ENCODE measurements at regions not wholly inside any gene's neighbourhood (a gene's known extent, or its start where the extent isn't known, plus 50 kb on each side); places are given as distances from the start of the nearest gene placed in this dataset.

- no peak overlapping the region for H3K9ac ChIP-seq (ENCODE audit: low read length in 3 of 3)
- FAIRE-seq (no peak), DNase-seq (no peak)
- no peaks in the 10 kb centered on the region for H3K4me1 ChIP-seq (ENCODE audit: control insufficient read depth in 2 of 3, insufficient read depth in 2 of 3, low read depth in 1 of 3, low read length in 3 of 3)
- TF ChIP-seq CTCF (IDR thresholded peaks at IDR 0.05; ENCODE audit: borderline replicate concordance, extremely low read depth, insufficient read depth) = no peak
- no peak overlapping the region for H3K27ac ChIP-seq (ENCODE audit: low read depth in 2 of 2, low read length in 2 of 2)
- H3K9me3 ChIP-seq (ENCODE audit: control insufficient read depth in 2 of 3, insufficient read depth in 1 of 3, low read length in 3 of 3) = no peaks in the 10 kb centered on the region
- H3K27me3 ChIP-seq (ENCODE audit: control insufficient read depth, insufficient read depth, low read length) = no peaks in the 10 kb centered on the region
- H3K36me3 ChIP-seq (ENCODE audit: control insufficient read depth in 2 of 3, insufficient read depth in 3 of 3, low read length in 3 of 3) = no peaks in the 10 kb centered on the region
- intact Hi-C loops (cut with DNase I) = no loop called here
- no peak overlapping the region for H3K4me3 ChIP-seq (ENCODE audit: low read length in 3 of 3)
Measured at GRCh38 chr9:81759680-81760215, 70.4 kb upstream of the TLE1 start.

- H3K27ac ChIP-seq (ENCODE audit: low read depth in 2 of 2, low read length in 2 of 2) = no peak overlapping the region
- intact Hi-C loops (cut with DNase I) = no loop called here
- H3K27me3 ChIP-seq (ENCODE audit: control insufficient read depth, insufficient read depth, low read length) = no peaks in the 10 kb centered on the region
- no peaks in the 10 kb centered on the region for H3K36me3 ChIP-seq (ENCODE audit: control insufficient read depth in 2 of 3, insufficient read depth in 3 of 3, low read length in 3 of 3)
- DNase-seq (no peak), FAIRE-seq (no peak)
- no peaks in the 10 kb centered on the region for H3K9me3 ChIP-seq (ENCODE audit: control insufficient read depth in 2 of 3, insufficient read depth in 1 of 3, low read length in 3 of 3)
- no peak overlapping the region for H3K9ac ChIP-seq (ENCODE audit: low read length in 3 of 3)
- no peak overlapping the region for H3K4me3 ChIP-seq (ENCODE audit: low read length in 3 of 3)
- no peaks in the 10 kb centered on the region for H3K4me1 ChIP-seq (ENCODE audit: control insufficient read depth in 2 of 3, insufficient read depth in 2 of 3, low read depth in 1 of 3, low read length in 3 of 3)
- no peak for TF ChIP-seq CTCF (IDR thresholded peaks at IDR 0.05; ENCODE audit: borderline replicate concordance, extremely low read depth, insufficient read depth)
Measured at GRCh38 chr9:81767921-81768320, 78.6 kb upstream of the TLE1 start.

GRCh38 chr9:81771571-81771970, 82.2 kb upstream of the TLE1 start:
- Histone ChIP-seq H3K4me3 (ENCODE audit: low read length in 3 of 3) (no peak overlapping the region), H3K9me3 (ENCODE audit: control insufficient read depth in 2 of 3, insufficient read depth in 1 of 3, low read length in 3 of 3) (no peaks in the 10 kb centered on the region), H3K36me3 (ENCODE audit: control insufficient read depth in 2 of 3, insufficient read depth in 3 of 3, low read length in 3 of 3) (no peaks in the 10 kb centered on the region), H3K9ac (ENCODE audit: low read length in 3 of 3) (no peak overlapping the region), H3K27ac (ENCODE audit: low read depth in 2 of 2, low read length in 2 of 2) (no peak overlapping the region), H3K4me1 (ENCODE audit: control insufficient read depth in 2 of 3, insufficient read depth in 2 of 3, low read depth in 1 of 3, low read length in 3 of 3) (no peaks in the 10 kb centered on the region), H3K27me3 (ENCODE audit: control insufficient read depth, insufficient read depth, low read length) (no peaks in the 10 kb centered on the region)
- FAIRE-seq (no peak), DNase-seq (no peak)
- intact Hi-C loops (cut with DNase I) = no loop called here
- TF ChIP-seq CTCF (IDR thresholded peaks at IDR 0.05; ENCODE audit: borderline replicate concordance, extremely low read depth, insufficient read depth) = no peak

GRCh38 chr9:81772144-81772543, 82.8 kb upstream of the TLE1 start:
- Histone ChIP-seq H3K9ac (ENCODE audit: low read length in 3 of 3) (no peak overlapping the region), H3K9me3 (ENCODE audit: control insufficient read depth in 2 of 3, insufficient read depth in 1 of 3, low read length in 3 of 3) (no peaks in the 10 kb centered on the region), H3K27ac (ENCODE audit: low read depth in 2 of 2, low read length in 2 of 2) (no peak overlapping the region), H3K4me3 (ENCODE audit: low read length in 3 of 3) (no peak overlapping the region), H3K36me3 (ENCODE audit: control insufficient read depth in 2 of 3, insufficient read depth in 3 of 3, low read length in 3 of 3) (no peaks in the 10 kb centered on the region), H3K27me3 (ENCODE audit: control insufficient read depth, insufficient read depth, low read length) (no peaks in the 10 kb centered on the region), H3K4me1 (ENCODE audit: control insufficient read depth in 2 of 3, insufficient read depth in 2 of 3, low read depth in 1 of 3, low read length in 3 of 3) (no peaks in the 10 kb centered on the region)
- intact Hi-C loops (cut with DNase I) = no loop called here
- TF ChIP-seq CTCF (IDR thresholded peaks at IDR 0.05; ENCODE audit: borderline replicate concordance, extremely low read depth, insufficient read depth) = no peak
- DNase-seq (peak in 1 of 5 donors; percentile 11), FAIRE-seq (no peak)
